ENCODE measurements at regions not wholly inside any gene's neighbourhood (a gene's known extent, or its start where the extent isn't known, plus 50 kb on each side); places are given as distances from the start of the nearest gene placed in this dataset.

- DNase-seq, result no peak
These were observed 277.7 kb upstream of the KLF6 start for GRCh38 chr10:4062751-4063150.

- no peak for DNase-seq
These were observed 277.1 kb upstream of the KLF6 start for GRCh38 chr10:4062072-4062471.

GRCh38 chr10:4061441-4061951 is 276.5 kb upstream of the KLF6 start:
- no peak for DNase-seq

GRCh38 chr10:4059471-4060138 is 274.6 kb upstream of the KLF6 start:
- DNase-seq, result peak; percentile 39

- DNase-seq, result no peak
These were observed 273.6 kb upstream of the KLF6 start for GRCh38 chr10:4058514-4059029.

- no peak for DNase-seq
These were observed 272.9 kb upstream of the KLF6 start for GRCh38 chr10:4057725-4058513.

GRCh38 chr10:4057021-4057420 is 272.0 kb upstream of the KLF6 start:
- no peak for DNase-seq

- DNase-seq, result no peak
These were observed 269.8 kb upstream of the KLF6 start for GRCh38 chr10:4054656-4055435.

- DNase-seq, result peak; percentile 50
These were observed 268.9 kb upstream of the KLF6 start for GRCh38 chr10:4053940-4054339.

GRCh38 chr10:4051641-4052151 is 266.7 kb upstream of the KLF6 start:
- DNase-seq, result no peak

- no peak for DNase-seq
These were observed 266.1 kb upstream of the KLF6 start for GRCh38 chr10:4051011-4051640.

- DNase-seq, result no peak
These were observed 265.1 kb upstream of the KLF6 start for GRCh38 chr10:4050061-4050460.

GRCh38 chr10:4049348-4049747 is 264.3 kb upstream of the KLF6 start:
- DNase-seq, result no peak

GRCh38 chr10:4048236-4048864 is 263.3 kb upstream of the KLF6 start:
- no peak for DNase-seq

GRCh38 chr10:4046712-4047354 is 261.8 kb upstream of the KLF6 start:
- DNase-seq, result no peak

- DNase-seq, result no peak
These were observed 261.0 kb upstream of the KLF6 start for GRCh38 chr10:4046030-4046429.

GRCh38 chr10:4043897-4044665 is 259.1 kb upstream of the KLF6 start:
- DNase-seq, result no peak

- no peak for DNase-seq
These were observed 256.6 kb upstream of the KLF6 start for GRCh38 chr10:4041635-4042034.

- no peak for DNase-seq
These were observed 253.0 kb upstream of the KLF6 start for GRCh38 chr10:4038000-4038399.

GRCh38 chr10:4035599-4035945 is 250.6 kb upstream of the KLF6 start:
- DNase-seq, result no peak
